Peyer's patch (tissue), 4 donors: ENCODE measurements at regions not wholly inside any gene's neighbourhood (a gene's known extent, or its start where the extent isn't known, plus 50 kb on each side); places are given as distances from the start of the nearest gene placed in this dataset.

Source experiments
- CTCF ChIP-seq, 6 experiments: fragments of 450-650 bp in 4 of 6; fragments of 200-600 bp in 2 of 6; sonication (generic) in 1 of 6; IDR thresholded peaks; one replicate each; pipeline ENCODE4 v1.5.1; 2017 to 2019; ENCODE audit warnings: antibody characterized with exemption in 6 of 6, mild to moderate bottlenecking in 3 of 6, moderate library complexity in 1 of 6
- POLR2A ChIP-seq, 2 donors: fragments of 450-650 bp; IDR thresholded peaks; one replicate each; pipeline ENCODE4 v1.5.1; 2017; ENCODE audit warnings: antibody characterized with exemption in 2 of 2, mild to moderate bottlenecking in 2 of 2, moderate library complexity in 2 of 2

DNA sequence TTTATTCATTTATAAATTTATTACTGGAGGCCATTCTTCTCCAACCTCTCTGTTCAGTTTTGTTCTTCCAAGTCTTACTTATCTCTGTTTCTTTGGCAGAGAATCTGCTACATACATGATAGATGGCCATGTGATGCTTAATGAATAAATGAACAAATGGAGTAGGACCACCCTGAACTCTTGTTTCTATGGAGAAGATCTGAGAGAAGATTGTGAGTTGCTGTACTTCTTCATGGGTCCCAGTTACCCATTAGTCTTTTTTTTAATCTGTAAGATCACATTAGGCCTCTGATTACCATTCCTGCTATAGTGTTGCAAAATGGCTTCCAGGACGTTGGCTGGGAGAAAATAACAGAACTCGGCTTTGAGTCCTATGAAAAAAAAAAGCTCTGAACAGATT lies 191.9 kb upstream of the SYNPR start:
- TF ChIP-seq CTCF (IDR thresholded peaks at IDR 0.05), result no peak
- TF ChIP-seq POLR2A (IDR thresholded peaks at IDR 0.05), result no peak
